ENCODE measurements at regions not wholly inside any gene's neighbourhood (a gene's known extent, or its start where the extent isn't known, plus 50 kb on each side); places are given as distances from the start of the nearest gene placed in this dataset.
"Not testable (repeated sequence)": the region's sequence is repeated elsewhere in the genome, so short reads cannot be mapped to it uniquely, and the experiment has no call there.

DNA sequence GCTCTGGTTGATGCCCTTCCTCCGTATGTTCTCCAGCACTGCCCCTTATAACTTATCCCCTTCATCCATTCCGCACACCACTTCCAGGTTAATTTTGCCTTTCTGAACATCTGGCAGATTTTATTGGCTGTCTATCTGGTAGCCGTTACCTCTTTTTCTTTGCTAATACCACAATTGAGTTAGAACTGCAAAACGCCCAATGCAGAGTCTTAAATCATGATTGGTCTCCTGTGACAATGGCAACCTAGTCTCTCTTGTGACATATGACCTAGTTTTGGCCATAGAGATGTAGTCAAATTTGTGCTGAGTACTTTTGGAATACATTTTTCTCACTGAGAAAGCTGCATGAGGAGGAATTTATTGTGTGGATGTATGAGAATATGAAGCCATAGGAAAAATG is 365.7 kb upstream of the PRR16 start:
- Histone ChIP-seq H3K36me3 (ENCODE audit: insufficient read depth, low read depth, low read length) (no peaks in the 10 kb centered on the region), H3K4me1 (ENCODE audit: insufficient read depth, low read length) (no peaks in the 10 kb centered on the region), H3K27ac (ENCODE audit: low read length) (no peak overlapping the region), H3K9me3 (ENCODE audit: insufficient read depth, low read depth, low read length) (no peaks in the 10 kb centered on the region), H3K4me3 (ENCODE audit: low read length) (no peak overlapping the region), H3K9ac (ENCODE audit: low read depth, low read length) (no peak overlapping the region), H3K27me3 (ENCODE audit: insufficient read depth, low read length) (no peaks in the 10 kb centered on the region)

- Histone ChIP-seq H3K9me3 (ENCODE audit: insufficient read depth, low read depth, low read length) (no peaks in the 10 kb centered on the region), H3K9ac (ENCODE audit: low read depth, low read length) (no peak overlapping the region), H3K27ac (ENCODE audit: low read length) (no peak overlapping the region), H3K4me3 (ENCODE audit: low read length) (no peak overlapping the region), H3K36me3 (ENCODE audit: insufficient read depth, low read depth, low read length) (no peaks in the 10 kb centered on the region), H3K27me3 (ENCODE audit: insufficient read depth, low read length) (no peaks in the 10 kb centered on the region), H3K4me1 (ENCODE audit: insufficient read depth, low read length) (no peaks in the 10 kb centered on the region)
Observed at GRCh38 chr5:120098902-120099535, 365.1 kb upstream of the PRR16 start.

- Histone ChIP-seq H3K27ac (ENCODE audit: low read length) (no peak overlapping the region), H3K9me3 (ENCODE audit: insufficient read depth, low read depth, low read length) (no peaks in the 10 kb centered on the region), H3K27me3 (ENCODE audit: insufficient read depth, low read length) (no peaks in the 10 kb centered on the region), H3K36me3 (ENCODE audit: insufficient read depth, low read depth, low read length) (no peaks in the 10 kb centered on the region), H3K4me1 (ENCODE audit: insufficient read depth, low read length) (no peaks in the 10 kb centered on the region), H3K9ac (ENCODE audit: low read depth, low read length) (no peak overlapping the region), H3K4me3 (ENCODE audit: low read length) (no peak overlapping the region)
Observed at GRCh38 chr5:120101771-120102170, 362.3 kb upstream of the PRR16 start.

- H3K36me3 ChIP-seq (ENCODE audit: insufficient read depth, low read depth, low read length), result no peaks in the 10 kb centered on the region
- no peaks in the 10 kb centered on the region for H3K4me1 ChIP-seq (ENCODE audit: insufficient read depth, low read length)
- no peaks in the 10 kb centered on the region for H3K27me3 ChIP-seq (ENCODE audit: insufficient read depth, low read length)
- H3K4me3 ChIP-seq (ENCODE audit: low read length), result no peak overlapping the region
- no peak overlapping the region for H3K9ac ChIP-seq (ENCODE audit: low read depth, low read length)
- H3K27ac ChIP-seq (ENCODE audit: low read length), result no peak overlapping the region
- no peaks in the 10 kb centered on the region for H3K9me3 ChIP-seq (ENCODE audit: insufficient read depth, low read depth, low read length)
Observed at GRCh38 chr5:120103495-120103894, 360.6 kb upstream of the PRR16 start.

GRCh38 chr5:120106912-120107525 is 357.1 kb upstream of the PRR16 start:
- Histone ChIP-seq H3K4me1 (ENCODE audit: insufficient read depth, low read length) (no peaks in the 10 kb centered on the region), H3K4me3 (ENCODE audit: low read length) (no peak overlapping the region), H3K36me3 (ENCODE audit: insufficient read depth, low read depth, low read length) (no peaks in the 10 kb centered on the region), H3K9ac (ENCODE audit: low read depth, low read length) (no peak overlapping the region), H3K27me3 (ENCODE audit: insufficient read depth, low read length) (no peaks in the 10 kb centered on the region), H3K27ac (ENCODE audit: low read length) (no peak overlapping the region), H3K9me3 (ENCODE audit: insufficient read depth, low read depth, low read length) (no peaks in the 10 kb centered on the region)

DNA sequence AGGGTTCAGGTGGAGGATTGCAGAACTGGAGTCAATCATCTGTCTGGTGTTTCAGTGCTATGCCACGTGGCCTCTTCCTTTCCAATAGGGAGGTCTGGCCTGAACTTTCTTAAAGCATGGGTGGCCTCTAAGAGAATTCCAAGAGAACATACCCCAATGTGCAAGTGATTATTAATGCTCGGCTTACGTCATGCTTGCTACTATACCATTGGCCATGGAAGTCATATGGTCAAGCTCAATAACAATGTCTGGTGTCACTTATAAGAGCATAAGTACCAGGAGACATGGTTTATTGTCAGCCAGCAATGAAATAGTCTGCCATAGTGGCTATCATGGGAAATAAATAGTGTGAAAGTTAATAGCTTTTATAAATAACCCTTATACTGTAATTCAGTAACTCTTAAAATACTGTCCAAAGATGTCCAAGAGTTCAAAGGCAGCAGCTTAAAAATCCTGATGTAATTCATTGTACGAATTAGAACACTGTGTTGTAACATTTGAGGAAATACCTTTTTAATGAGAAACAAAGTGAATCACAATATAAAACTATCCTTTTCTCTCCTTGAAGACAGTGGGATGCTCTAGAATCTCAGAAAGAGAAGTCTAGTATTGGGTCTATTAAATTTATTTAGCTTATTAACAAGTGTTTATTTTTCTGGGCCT is 355.4 kb upstream of the PRR16 start:
- Histone ChIP-seq H3K9me3 (ENCODE audit: insufficient read depth, low read depth, low read length) (no peaks in the 10 kb centered on the region), H3K27me3 (ENCODE audit: insufficient read depth, low read length) (no peaks in the 10 kb centered on the region), H3K36me3 (ENCODE audit: insufficient read depth, low read depth, low read length) (no peaks in the 10 kb centered on the region), H3K4me1 (ENCODE audit: insufficient read depth, low read length) (no peaks in the 10 kb centered on the region), H3K4me3 (ENCODE audit: low read length) (no peak overlapping the region), H3K27ac (ENCODE audit: low read length) (no peak overlapping the region), H3K9ac (ENCODE audit: low read depth, low read length) (no peak overlapping the region)

- Histone ChIP-seq H3K4me3 (ENCODE audit: low read length) (no peak overlapping the region), H3K9me3 (ENCODE audit: insufficient read depth, low read depth, low read length) (no peaks in the 10 kb centered on the region), H3K27me3 (ENCODE audit: insufficient read depth, low read length) (no peaks in the 10 kb centered on the region), H3K4me1 (ENCODE audit: insufficient read depth, low read length) (no peaks in the 10 kb centered on the region), H3K9ac (ENCODE audit: low read depth, low read length) (no peak overlapping the region), H3K27ac (ENCODE audit: low read length) (no peak overlapping the region), H3K36me3 (ENCODE audit: insufficient read depth, low read depth, low read length) (no peaks in the 10 kb centered on the region)
Observed at GRCh38 chr5:120122703-120123102, 341.4 kb upstream of the PRR16 start.

GRCh38 chr5:120124031-120124430 is 340.1 kb upstream of the PRR16 start:
- H3K4me1 ChIP-seq (ENCODE audit: insufficient read depth, low read length), result no peaks in the 10 kb centered on the region
- no peaks in the 10 kb centered on the region for H3K36me3 ChIP-seq (ENCODE audit: insufficient read depth, low read depth, low read length)
- H3K4me3 ChIP-seq (ENCODE audit: low read length), result no peak overlapping the region
- H3K9me3 ChIP-seq (ENCODE audit: insufficient read depth, low read depth, low read length), result no peaks in the 10 kb centered on the region
- no peak overlapping the region for H3K9ac ChIP-seq (ENCODE audit: low read depth, low read length)
- H3K27ac ChIP-seq (ENCODE audit: low read length), result no peak overlapping the region
- H3K27me3 ChIP-seq (ENCODE audit: insufficient read depth, low read length), result no peaks in the 10 kb centered on the region

DNA sequence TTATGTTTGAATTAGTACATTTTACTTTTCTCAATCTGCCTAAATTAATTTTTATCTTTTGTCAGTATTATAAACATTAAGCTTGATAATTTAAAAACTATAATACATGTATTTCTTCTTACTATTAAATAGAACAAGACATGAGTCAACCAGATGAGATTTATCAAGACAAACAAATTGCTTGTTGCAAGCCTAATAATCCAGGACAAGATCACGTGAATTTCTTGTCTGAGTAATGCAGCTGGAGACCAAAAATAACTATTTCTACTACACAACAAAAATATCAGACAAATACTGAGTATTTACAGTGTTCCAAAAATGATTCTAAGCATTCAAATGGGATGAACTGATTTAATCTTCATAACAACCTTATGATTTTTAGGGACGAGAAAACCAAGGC is 339.1 kb upstream of the PRR16 start:
- Histone ChIP-seq H3K4me3 (ENCODE audit: low read length) (no peak overlapping the region), H3K27me3 (ENCODE audit: insufficient read depth, low read length) (no peaks in the 10 kb centered on the region), H3K4me1 (ENCODE audit: insufficient read depth, low read length) (no peaks in the 10 kb centered on the region), H3K9ac (ENCODE audit: low read depth, low read length) (no peak overlapping the region), H3K9me3 (ENCODE audit: insufficient read depth, low read depth, low read length) (no peaks in the 10 kb centered on the region), H3K27ac (ENCODE audit: low read length) (no peak overlapping the region), H3K36me3 (ENCODE audit: insufficient read depth, low read depth, low read length) (no peaks in the 10 kb centered on the region)

GRCh38 chr5:120132347-120132746 is 331.8 kb upstream of the PRR16 start:
- H3K9me3 ChIP-seq (ENCODE audit: insufficient read depth, low read depth, low read length); H3K9ac ChIP-seq (ENCODE audit: low read depth, low read length); H3K27ac ChIP-seq (ENCODE audit: low read length); H3K36me3 ChIP-seq (ENCODE audit: insufficient read depth, low read depth, low read length); H3K4me1 ChIP-seq (ENCODE audit: insufficient read depth, low read length); H3K27me3 ChIP-seq (ENCODE audit: insufficient read depth, low read length); H3K4me3 ChIP-seq (ENCODE audit: low read length): not testable (repeated sequence)

- H3K4me3 ChIP-seq (ENCODE audit: low read length), result no peak overlapping the region
- no peaks in the 10 kb centered on the region for H3K36me3 ChIP-seq (ENCODE audit: insufficient read depth, low read depth, low read length)
- no peaks in the 10 kb centered on the region for H3K4me1 ChIP-seq (ENCODE audit: insufficient read depth, low read length)
- H3K27ac ChIP-seq (ENCODE audit: low read length), result no peak overlapping the region
- H3K27me3 ChIP-seq (ENCODE audit: insufficient read depth, low read length), result no peaks in the 10 kb centered on the region
- H3K9me3 ChIP-seq (ENCODE audit: insufficient read depth, low read depth, low read length), result no peaks in the 10 kb centered on the region
- H3K9ac ChIP-seq (ENCODE audit: low read depth, low read length), result no peak overlapping the region
Observed at GRCh38 chr5:120134944-120135343, 329.2 kb upstream of the PRR16 start.

DNA sequence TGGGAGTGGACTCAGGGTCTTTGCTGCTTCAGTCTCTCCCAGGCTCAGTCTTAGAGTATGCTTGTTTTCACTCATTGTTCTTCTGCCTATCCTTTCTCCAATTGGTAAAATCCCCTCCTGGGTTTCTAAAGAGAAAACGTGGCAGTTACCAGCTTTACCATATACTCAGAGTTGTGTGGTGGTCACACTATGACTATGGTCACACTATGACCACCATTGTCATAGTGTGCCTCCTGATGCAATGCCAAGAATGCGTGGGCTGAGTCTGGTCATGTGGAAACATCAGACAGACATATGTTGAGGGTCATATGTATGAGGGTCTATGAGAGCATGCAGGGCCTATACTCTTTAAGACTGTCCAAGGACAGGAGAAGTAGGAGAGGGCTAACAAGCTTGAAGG is 326.5 kb upstream of the PRR16 start:
- Histone ChIP-seq H3K9ac (ENCODE audit: low read depth, low read length) (no peak overlapping the region), H3K9me3 (ENCODE audit: insufficient read depth, low read depth, low read length) (no peaks in the 10 kb centered on the region), H3K36me3 (ENCODE audit: insufficient read depth, low read depth, low read length) (no peaks in the 10 kb centered on the region), H3K4me1 (ENCODE audit: insufficient read depth, low read length) (no peaks in the 10 kb centered on the region), H3K27ac (ENCODE audit: low read length) (no peak overlapping the region), H3K27me3 (ENCODE audit: insufficient read depth, low read length) (no peaks in the 10 kb centered on the region), H3K4me3 (ENCODE audit: low read length) (no peak overlapping the region)
